Osteoblast (primary cell): ENCODE measurements at regions not wholly inside any gene's neighbourhood (a gene's known extent, or its start where the extent isn't known, plus 50 kb on each side); places are given as distances from the start of the nearest gene placed in this dataset.
"Not testable (repeated sequence)": the region's sequence is repeated elsewhere in the genome, so short reads cannot be mapped to it uniquely, and the experiment has no call there.

ENCODE experiments used
- DNase-seq: peaks from one replicate; pipeline ENCODE4 v3.0.0; 2011; ENCODE audit warnings: low spot score, mixed read lengths; ENCODE audit not compliant: insufficient read length; ENCODE audit errors: missing footprints
- H2AFZ ChIP-seq: 2 replicates; pipeline ENCODE4 v1.6.0; 2011; ENCODE audit warnings: mild to moderate bottlenecking, low read length
- H3K27ac ChIP-seq: 2 replicates; pipeline ENCODE4 v1.5.1; 2011; ENCODE audit warnings: mild to moderate bottlenecking, low read depth, low read length, moderate library complexity
- H3K27me3 ChIP-seq: 2 replicates; pipeline ENCODE4 v1.6.0; 2012; ENCODE audit warnings: mild to moderate bottlenecking, control low read depth, inconsistent platforms, low read length, moderate library complexity; ENCODE audit not compliant: insufficient read depth
- H3K36me3 ChIP-seq: 2 replicates; pipeline ENCODE4 v1.5.1; 2011; ENCODE audit warnings: mild to moderate bottlenecking, low read length, control low read depth, moderate library complexity; ENCODE audit not compliant: insufficient read depth
- H3K4me1 ChIP-seq: 2 replicates; pipeline ENCODE4 v1.5.1; 2011; ENCODE audit warnings: mild to moderate bottlenecking, low read length, control low read depth, moderate library complexity; ENCODE audit not compliant: insufficient read depth
- H3K4me2 ChIP-seq: 2 replicates; pipeline ENCODE4 v1.6.0; 2011; ENCODE audit warnings: mild to moderate bottlenecking, low read length; ENCODE audit not compliant: insufficient read depth
- H3K4me3 ChIP-seq: fragments of 200-600 bp; sonication (generic); 3 replicates; pipeline ENCODE4 v1.5.1; 2012; ENCODE audit warnings: mild to moderate bottlenecking, low read length, inconsistent platforms; ENCODE audit not compliant: insufficient read depth
- H3K79me2 ChIP-seq: 2 replicates; pipeline ENCODE4 v1.6.0; 2012; ENCODE audit warnings: mild to moderate bottlenecking, low read length, control low read depth, inconsistent platforms; ENCODE audit not compliant: insufficient read depth
- H3K9me3 ChIP-seq: 2 replicates; pipeline ENCODE4 v1.5.1; 2011; ENCODE audit warnings: low read depth, low read length, control low read depth
- H4K20me1 ChIP-seq: 2 replicates; pipeline ENCODE4 v1.6.0; 2012; ENCODE audit warnings: mild to moderate bottlenecking, low read length, control low read depth; ENCODE audit not compliant: insufficient read depth

DNA sequence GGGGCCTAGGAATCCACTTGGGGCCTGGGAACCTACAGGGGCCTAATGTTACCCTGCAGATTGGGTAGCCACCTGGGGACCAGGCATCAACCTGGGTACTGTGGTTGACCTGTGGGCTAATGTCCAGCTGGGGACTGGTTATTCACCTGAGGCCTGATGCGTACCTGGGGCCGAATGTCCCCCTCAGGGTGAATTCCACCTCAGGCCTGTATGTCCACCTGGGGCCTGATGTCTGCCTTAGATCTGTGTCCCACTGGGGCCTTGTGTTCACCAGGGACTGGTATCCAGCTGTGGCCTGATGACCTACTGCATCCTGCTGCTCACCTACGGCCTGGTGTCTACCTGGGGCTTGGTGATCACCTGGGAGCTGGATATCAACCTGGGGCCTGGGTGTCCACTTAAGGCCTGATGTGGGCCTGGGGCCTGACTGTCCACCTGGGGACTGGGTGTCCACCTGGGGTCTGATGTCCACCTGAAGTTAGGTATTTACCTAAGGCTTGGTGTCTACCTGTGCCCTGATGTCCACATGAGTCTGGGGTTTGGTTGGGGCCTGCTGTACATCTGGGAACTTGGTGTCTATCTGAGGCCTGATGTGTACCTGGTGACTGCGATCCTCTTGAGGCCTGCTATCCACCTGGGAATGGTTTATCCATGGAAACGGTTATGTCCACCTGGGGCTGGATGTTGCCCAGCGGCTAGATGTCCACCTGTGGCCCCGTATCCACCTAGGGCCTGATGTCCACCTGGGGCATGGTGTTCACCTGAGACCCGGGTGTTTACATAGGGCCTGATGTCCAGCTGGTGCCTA is 1492.6 kb upstream of the TPTE start:
- not testable (repeated sequence) for H3K4me2 ChIP-seq, H3K4me3 ChIP-seq, H3K27ac ChIP-seq, H3K9me3 ChIP-seq, H3K4me1 ChIP-seq, H2AFZ ChIP-seq, DNase-seq, H4K20me1 ChIP-seq, H3K36me3 ChIP-seq, H3K27me3 ChIP-seq, H3K79me2 ChIP-seq

DNA sequence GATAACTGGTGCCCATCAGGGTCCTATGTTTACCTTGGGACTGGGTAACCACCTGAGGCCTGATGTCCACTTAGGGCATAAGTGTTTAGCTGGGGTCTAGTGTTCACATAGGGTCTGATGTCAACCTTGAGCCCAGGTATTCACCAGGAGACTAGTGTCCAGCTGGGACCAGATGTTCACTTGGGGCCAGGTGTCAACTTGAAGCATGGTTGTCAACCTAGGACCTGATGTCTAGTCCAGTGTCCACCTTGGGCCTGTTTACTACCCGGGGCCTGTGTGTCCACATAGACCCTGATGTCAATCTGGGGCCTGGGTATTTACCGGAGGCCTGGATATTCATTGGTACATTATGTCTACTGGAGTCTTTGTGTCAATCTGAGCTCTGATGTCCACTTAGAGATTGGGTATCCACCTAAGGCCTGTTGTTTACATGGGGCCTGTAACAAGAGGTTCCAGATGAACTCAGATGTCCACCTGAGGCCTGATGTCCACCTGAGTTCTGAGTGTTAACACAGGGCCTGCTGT is 1491.2 kb upstream of the TPTE start:
- H3K27ac ChIP-seq, H3K27me3 ChIP-seq, H2AFZ ChIP-seq, H3K9me3 ChIP-seq, H3K36me3 ChIP-seq, H3K4me1 ChIP-seq, H3K4me2 ChIP-seq, DNase-seq, H3K4me3 ChIP-seq, H3K79me2 ChIP-seq, H4K20me1 ChIP-seq: not testable (repeated sequence)

DNA sequence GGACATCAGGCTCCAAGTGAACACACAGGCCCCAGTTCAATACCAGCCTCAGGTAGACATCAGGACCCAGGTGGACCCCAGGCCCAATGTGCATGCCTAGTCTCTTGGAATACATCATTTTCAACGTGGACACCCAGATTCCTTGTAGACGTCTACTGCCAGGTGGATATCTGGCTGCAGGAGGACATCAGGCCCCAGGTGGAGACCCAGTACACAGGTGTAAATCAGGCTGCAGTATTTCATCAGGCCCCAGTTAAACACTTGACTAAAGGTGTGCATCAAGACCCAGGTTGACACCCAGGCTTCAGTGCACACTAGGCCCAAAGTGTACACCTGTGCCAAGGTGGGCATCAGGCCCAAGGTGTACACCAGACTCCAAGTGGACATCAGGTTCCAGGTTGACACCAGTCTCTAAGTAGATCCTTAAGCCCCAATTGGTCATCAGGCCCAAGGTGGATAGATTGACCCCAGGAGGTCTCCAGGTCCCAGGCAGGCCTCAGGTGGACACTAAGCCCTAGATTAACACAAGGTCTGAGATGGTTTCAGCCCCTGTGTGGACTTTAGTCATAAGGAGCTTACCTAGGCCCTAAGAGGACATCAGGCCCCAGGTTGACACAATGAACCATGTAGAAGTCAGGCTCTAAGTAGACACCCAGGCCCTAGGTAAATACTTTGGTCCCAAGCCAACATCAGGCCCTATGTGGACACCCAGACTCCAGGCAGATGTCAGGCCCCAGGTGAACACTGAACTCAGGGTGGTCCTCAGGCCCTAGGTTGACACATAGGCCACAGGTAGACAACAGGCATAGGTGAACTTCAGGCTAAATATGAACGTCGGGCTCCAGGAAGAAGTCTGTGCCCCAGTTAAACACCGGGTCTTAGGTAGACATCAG is 1489.7 kb upstream of the TPTE start:
- H2AFZ ChIP-seq, H3K27ac ChIP-seq, H3K4me2 ChIP-seq, H3K36me3 ChIP-seq, H3K79me2 ChIP-seq, H3K27me3 ChIP-seq, H3K4me3 ChIP-seq, H3K9me3 ChIP-seq, DNase-seq, H4K20me1 ChIP-seq, H3K4me1 ChIP-seq: not testable (repeated sequence)

DNA sequence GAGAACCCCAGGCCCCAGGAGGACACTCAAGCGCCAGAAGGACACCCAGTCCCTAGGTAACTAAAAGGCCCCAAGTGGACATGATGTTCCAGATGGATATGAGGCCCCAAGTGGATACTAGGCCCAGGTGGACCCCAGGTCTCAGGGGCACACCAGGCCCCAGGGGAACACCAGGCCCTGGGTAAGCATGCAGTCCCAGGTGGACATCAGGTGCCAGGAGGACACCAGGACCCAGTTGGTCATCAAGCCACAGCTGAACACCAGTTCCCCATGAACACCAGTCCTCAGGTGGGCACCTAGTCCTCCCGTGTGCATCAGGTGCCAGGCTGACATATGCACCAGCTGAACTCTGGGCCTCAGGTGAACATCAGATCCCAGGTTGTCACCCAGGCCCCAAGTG is 1488.8 kb upstream of the TPTE start:
- H2AFZ ChIP-seq, H3K4me1 ChIP-seq, H3K79me2 ChIP-seq, H3K4me3 ChIP-seq, H3K36me3 ChIP-seq, DNase-seq, H3K27ac ChIP-seq, H3K27me3 ChIP-seq, H4K20me1 ChIP-seq, H3K4me2 ChIP-seq, H3K9me3 ChIP-seq: not testable (repeated sequence)

DNA sequence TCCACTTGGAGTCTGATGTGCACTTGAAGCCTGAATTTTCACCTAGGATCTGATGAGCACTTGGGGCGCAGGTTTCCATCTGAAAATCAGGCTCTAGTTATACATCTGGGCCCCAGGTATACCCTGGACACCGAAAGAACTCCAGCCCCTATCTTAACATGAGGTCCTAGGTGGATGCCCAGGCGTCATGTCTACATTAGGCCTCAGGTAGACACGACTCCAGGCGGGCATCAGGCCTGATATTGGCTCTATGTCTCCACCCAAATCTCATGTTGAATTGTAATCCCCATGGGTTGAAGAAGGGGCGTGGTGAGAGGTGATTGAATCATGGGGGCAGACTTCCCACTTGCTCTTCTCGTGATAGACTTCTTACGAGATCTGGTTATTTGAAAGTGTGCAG is 1488.1 kb upstream of the TPTE start:
- H2AFZ ChIP-seq, H3K27ac ChIP-seq, DNase-seq, H4K20me1 ChIP-seq, H3K4me3 ChIP-seq, H3K9me3 ChIP-seq, H3K27me3 ChIP-seq, H3K4me1 ChIP-seq, H3K79me2 ChIP-seq, H3K4me2 ChIP-seq, H3K36me3 ChIP-seq: not testable (repeated sequence)

DNA sequence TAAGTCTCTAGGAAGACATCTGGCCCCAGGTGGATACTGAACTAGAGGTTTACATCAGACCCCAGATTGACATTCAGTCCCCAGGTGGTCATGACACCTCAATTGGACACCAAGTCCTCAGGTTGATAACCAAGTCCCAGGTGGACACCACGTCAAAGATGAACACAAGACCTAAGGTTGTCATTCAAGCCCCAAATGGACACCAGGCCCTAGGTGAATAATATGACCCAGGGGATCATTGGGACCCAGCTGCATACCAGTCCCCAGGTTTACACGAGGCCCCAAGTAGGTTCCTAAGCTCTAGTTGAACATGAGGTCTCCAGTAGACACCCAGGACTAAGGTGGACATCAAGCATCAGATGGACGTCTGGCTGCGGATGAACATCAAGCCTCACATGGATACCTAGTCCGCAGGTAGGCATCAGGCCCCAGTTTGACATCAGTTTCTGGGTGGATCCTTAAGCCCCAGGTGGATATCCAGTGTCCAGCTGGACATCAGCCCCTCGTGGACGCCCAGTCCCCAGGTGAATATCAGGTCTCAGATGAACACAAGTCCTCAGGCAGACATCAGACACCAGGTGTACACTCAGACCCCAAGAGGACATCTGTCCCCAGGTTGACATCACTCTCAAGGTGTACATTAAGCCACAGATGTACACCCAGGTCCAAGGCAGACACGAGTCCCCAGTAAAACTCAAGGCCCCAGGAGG is 1486.7 kb upstream of the TPTE start:
- H3K27ac ChIP-seq, H3K36me3 ChIP-seq, H3K79me2 ChIP-seq, H3K27me3 ChIP-seq, DNase-seq, H4K20me1 ChIP-seq, H3K4me1 ChIP-seq, H3K4me2 ChIP-seq, H3K9me3 ChIP-seq, H2AFZ ChIP-seq, H3K4me3 ChIP-seq: not testable (repeated sequence)

DNA sequence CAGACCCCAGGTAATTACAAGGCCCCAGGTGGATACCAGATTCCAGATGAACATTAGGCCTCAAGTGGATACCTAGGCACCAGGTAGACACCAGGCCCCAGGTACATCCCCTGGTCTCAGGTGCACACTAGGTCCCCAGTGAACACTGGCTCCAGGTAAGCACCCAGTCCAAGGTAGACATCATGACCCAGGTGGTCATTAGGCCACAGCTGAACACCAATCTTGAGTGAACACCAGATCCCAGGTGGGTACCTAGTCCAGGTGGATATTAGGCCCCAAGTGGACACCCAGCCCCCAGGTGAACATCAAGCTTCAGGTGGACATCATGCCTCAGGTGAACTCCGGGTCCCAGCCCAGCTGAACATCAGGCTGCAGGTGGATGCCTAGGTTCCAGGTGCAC is 1486.2 kb upstream of the TPTE start:
- not testable (repeated sequence) for H3K27me3 ChIP-seq, H3K9me3 ChIP-seq, H3K27ac ChIP-seq, H3K36me3 ChIP-seq, H2AFZ ChIP-seq, H3K4me3 ChIP-seq, DNase-seq, H3K79me2 ChIP-seq, H4K20me1 ChIP-seq, H3K4me1 ChIP-seq, H3K4me2 ChIP-seq

DNA sequence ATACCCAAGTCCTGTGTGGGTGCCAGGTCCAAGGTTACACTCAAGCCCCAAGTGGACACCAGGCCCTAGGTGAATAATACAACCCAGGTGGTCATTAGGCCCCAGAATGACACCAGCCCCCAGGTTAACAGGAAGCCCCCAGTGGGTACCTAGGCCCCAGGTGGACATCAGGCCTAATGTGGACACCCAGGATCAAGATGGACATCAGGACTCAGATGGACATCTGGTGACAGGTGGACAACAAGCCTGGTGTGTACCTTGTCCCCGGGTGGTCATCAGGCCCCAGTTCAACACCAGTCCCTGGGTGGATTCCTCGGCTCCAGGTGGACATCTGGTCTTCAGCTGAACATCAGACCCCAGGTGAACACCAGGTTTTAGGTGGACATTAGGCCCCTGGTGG is 1485.4 kb upstream of the TPTE start:
- not testable (repeated sequence) for DNase-seq

More for the DNA sequence above, 1485.4 kb upstream of the TPTE start:
- not testable (repeated sequence) for H3K9me3 ChIP-seq, H4K20me1 ChIP-seq, H3K4me2 ChIP-seq, H3K27ac ChIP-seq, H3K79me2 ChIP-seq, H2AFZ ChIP-seq, H3K4me1 ChIP-seq, H3K36me3 ChIP-seq, H3K27me3 ChIP-seq, H3K4me3 ChIP-seq
